ENCODE measurements at regions not wholly inside any gene's neighbourhood (a gene's known extent, or its start where the extent isn't known, plus 50 kb on each side); places are given as distances from the start of the nearest gene placed in this dataset.

- H3K27ac Mint-ChIP-seq = no peak overlapping the region
- H3K9me3 Mint-ChIP-seq = peaks cover 0 to 7% (median 0%) of the 10 kb centered on the region in 9 donors
- H3K4me3 Mint-ChIP-seq = no peak overlapping the region
- H3K27me3 Mint-ChIP-seq = peaks cover 0 to 17% (median 0%) of the 10 kb centered on the region in 5 donors
- ATAC-seq = no peak
- POLR2A ChIA-PET = no interaction called here
- no peaks in the 10 kb centered on the region for H3K4me1 Mint-ChIP-seq
- DNase-seq = no peak
- no peaks in the 10 kb centered on the region for H3K36me3 Mint-ChIP-seq
Measured at GRCh38 chr18:26677957-26678356, 129.6 kb upstream of the KCTD1 start.

DNA sequence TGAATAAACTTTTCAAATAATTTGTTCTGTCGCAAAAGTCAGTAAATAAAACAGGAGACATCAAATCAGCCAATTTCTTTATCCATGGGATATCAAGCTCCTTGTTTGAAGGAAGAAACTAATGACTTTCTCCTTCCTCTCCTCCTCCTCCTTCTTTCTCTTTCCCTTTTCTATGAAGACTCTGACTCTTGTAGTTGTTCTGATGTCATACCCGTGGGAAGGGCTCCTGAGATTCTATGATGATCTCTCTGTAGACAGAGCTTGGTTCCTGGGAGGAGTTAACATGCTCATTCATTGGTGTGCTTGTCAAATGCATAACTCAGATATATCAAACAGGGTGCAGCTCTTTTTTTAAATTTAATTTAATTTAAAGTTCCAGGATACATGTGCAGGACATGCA is 118.7 kb upstream of the KCTD1 start:
- no peaks in the 10 kb centered on the region for H3K36me3 Mint-ChIP-seq

GRCh38 chr18:26662996-26663395 is 114.6 kb upstream of the KCTD1 start:
- Mint-ChIP-seq H3K27ac (no peak overlapping the region), H3K9me3 (peaks cover 0 to 2% (median 0%) of the 10 kb centered on the region in 9 donors), H3K27me3 (peaks cover 12 to 36% (median 26%) of the 10 kb centered on the region in 5 donors), H3K4me1 (peaks cover 0 to 4% (median 0%) of the 10 kb centered on the region in 4 donors), H3K4me3 (no peak overlapping the region), H3K36me3 (no peaks in the 10 kb centered on the region)
- DNase-seq (no peak), ATAC-seq (no peak)
- POLR2A ChIA-PET = no interaction called here

More for the DNA sequence above, 118.7 kb upstream of the KCTD1 start:
- DNase-seq = no peak
- Mint-ChIP-seq H3K27me3 (peaks cover 0 to 29% (median 7%) of the 10 kb centered on the region in 5 donors), H3K4me1 (no peaks in the 10 kb centered on the region), H3K27ac (no peak overlapping the region), H3K4me3 (no peak overlapping the region), H3K9me3 (no peaks in the 10 kb centered on the region)
- POLR2A ChIA-PET = no interaction called here
- ATAC-seq = no peak

DNA sequence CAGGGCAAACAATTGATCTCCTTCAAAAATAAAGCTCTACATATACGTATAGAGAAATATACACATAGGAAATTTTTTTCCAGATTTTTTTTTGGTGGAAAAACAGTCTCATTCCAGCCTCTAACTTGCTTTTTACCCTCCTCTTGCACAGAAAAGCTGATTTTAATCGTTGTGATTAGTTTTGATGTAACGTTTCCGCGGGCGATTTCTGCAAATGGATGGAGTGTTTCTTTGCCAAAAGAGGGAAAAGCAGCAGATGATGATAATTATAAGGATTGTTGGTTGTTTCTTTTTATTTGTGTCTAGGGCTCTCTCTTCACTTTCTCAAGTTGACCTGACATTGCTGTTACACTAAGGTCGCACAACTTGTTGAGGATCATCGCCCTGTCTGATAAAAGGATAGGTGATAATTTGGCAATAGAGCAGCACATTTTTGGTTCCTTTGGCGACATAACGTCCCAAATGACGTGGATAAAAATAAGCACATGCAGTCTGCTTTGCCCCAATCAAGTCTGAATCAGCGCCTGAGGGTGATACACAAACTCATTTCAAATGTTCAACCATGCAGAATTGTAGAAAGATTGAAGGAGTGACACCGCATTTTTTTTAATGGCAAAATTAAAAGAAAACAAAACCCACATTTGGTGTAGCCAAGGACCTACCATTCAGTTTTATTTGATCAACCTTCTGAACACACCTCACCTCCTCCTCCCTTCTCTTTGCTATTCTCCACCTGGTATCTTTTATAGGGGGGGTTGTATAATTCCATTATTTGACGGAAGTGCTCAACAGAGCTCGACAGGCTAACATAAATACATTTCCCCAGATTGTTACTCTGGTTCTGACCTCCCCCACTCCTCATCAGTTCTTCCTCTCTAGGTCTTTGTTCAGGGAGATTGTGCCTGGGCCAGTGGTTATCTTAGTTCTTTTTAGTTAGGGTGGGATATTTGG is 109.6 kb upstream of the KCTD1 start:
- Mint-ChIP-seq H3K9me3 (peaks cover 0 to 2% (median 0%) of the 10 kb centered on the region in 9 donors), H3K4me1 (peaks cover 4 to 16% (median 14%) of the 10 kb centered on the region in 4 donors), H3K27me3 (peaks cover 42 to 59% (median 56%) of the 10 kb centered on the region in 5 donors), H3K27ac (no peak overlapping the region), H3K4me3 (peak overlapping the region; percentile 21 to 87 (median 78)), H3K36me3 (peaks cover 0 to 6% (median 4%) of the 10 kb centered on the region in 3 donors)
- DNase-seq (no peak), ATAC-seq (no peak)
- POLR2A ChIA-PET = no interaction called here

- Mint-ChIP-seq H3K27ac (no peak overlapping the region), H3K9me3 (peaks cover 0 to 2% (median 0%) of the 10 kb centered on the region in 9 donors), H3K4me3 (peak overlapping the region; percentile 21 to 87 (median 78)), H3K4me1 (peaks cover 4 to 16% (median 14%) of the 10 kb centered on the region in 4 donors), H3K27me3 (peaks cover 47 to 67% (median 62%) of the 10 kb centered on the region in 5 donors), H3K36me3 (peaks cover 0 to 6% (median 4%) of the 10 kb centered on the region in 3 donors)
- DNase-seq = no peak
- no peak for ATAC-seq
- POLR2A ChIA-PET = no interaction called here
Measured at GRCh38 chr18:26656944-26657536, 108.7 kb upstream of the KCTD1 start.

- POLR2A ChIA-PET = no interaction called here
Measured at GRCh38 chr18:26656431-26656943, 108.1 kb upstream of the KCTD1 start.

GRCh38 chr18:26655525-26656430 is 107.4 kb upstream of the KCTD1 start:
- H3K27me3 Mint-ChIP-seq = peaks cover 48 to 80% (median 69%) of the 10 kb centered on the region in 5 donors
- H3K9me3 Mint-ChIP-seq = peaks cover 0 to 2% (median 0%) of the 10 kb centered on the region in 9 donors
- H3K4me1 Mint-ChIP-seq = peaks cover 4 to 16% (median 14%) of the 10 kb centered on the region in 4 donors
- DNase-seq (no peak), ATAC-seq (no peak)
- H3K4me3 Mint-ChIP-seq = peak overlapping the region in 8 of 10 donors; percentile 22 to 60 (median 34)
- POLR2A ChIA-PET = no interaction called here
- H3K27ac Mint-ChIP-seq = no peak overlapping the region
- peaks cover 0 to 6% (median 4%) of the 10 kb centered on the region in 3 donors for H3K36me3 Mint-ChIP-seq

More at GRCh38 chr18:26656431-26656943, 108.1 kb upstream of the KCTD1 start:
- Mint-ChIP-seq H3K27ac (no peak overlapping the region), H3K9me3 (peaks cover 0 to 2% (median 0%) of the 10 kb centered on the region in 9 donors), H3K4me3 (no peak overlapping the region), H3K27me3 (peaks cover 47 to 73% (median 65%) of the 10 kb centered on the region in 5 donors), H3K36me3 (peaks cover 0 to 6% (median 4%) of the 10 kb centered on the region in 3 donors), H3K4me1 (peaks cover 4 to 16% (median 14%) of the 10 kb centered on the region in 4 donors)
- no peak for DNase-seq
- no peak for ATAC-seq

DNA sequence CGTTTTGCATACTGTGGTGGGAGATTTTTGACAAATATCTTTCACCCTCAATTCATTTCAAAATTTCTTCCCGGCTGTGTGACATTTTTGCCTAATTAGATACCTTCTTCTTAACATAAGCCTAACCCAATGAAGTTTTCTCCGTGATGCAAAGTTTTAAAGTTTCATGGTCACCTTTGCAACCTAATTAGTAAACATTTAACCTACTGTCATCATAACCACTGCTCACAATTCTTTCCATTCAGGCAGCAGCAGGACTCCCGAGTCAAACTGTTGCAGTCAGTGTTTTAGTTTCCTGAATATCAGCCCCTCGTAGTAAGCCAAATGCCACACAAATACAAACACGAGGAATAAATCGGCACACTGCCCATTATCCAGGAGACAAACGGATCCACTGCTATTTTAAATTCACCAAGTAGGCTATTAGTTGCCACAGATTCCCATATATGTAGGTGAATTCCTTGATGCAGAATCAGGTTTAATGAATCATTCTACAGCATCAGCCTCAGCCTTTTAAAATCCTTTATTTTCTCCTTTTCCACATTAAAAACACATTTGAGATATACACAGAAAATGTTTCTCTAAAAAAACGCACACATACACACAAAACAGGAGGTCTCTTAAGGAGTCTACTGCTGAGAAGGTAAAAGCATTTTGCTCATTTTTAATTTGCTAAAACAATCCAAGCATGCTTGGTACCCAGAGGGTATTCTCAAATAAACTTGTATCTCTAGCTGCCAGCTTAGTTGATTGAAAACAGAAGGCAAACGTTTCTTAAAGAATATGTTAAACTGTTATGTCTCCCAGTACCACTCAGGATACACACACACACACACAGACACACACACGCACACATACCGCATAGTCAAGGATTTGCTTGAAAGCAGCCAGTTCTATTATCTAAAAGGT is 106.5 kb upstream of the KCTD1 start:
- peaks cover 0 to 2% (median 0%) of the 10 kb centered on the region in 9 donors for H3K9me3 Mint-ChIP-seq
- H3K36me3 Mint-ChIP-seq = peaks cover 0 to 6% (median 4%) of the 10 kb centered on the region in 3 donors
- peaks cover 4 to 16% (median 14%) of the 10 kb centered on the region in 4 donors for H3K4me1 Mint-ChIP-seq
- no peak overlapping the region for H3K27ac Mint-ChIP-seq
- DNase-seq = no peak
- H3K27me3 Mint-ChIP-seq = peaks cover 53 to 89% (median 72%) of the 10 kb centered on the region in 5 donors
- no peak for ATAC-seq
- POLR2A ChIA-PET = no interaction called here
- H3K4me3 Mint-ChIP-seq = peak overlapping the region in 8 of 10 donors; percentile 9 to 60 (median 34)

- no peak for DNase-seq
- peaks cover 0 to under 1% (median 0%) of the 10 kb centered on the region in 9 donors for H3K9me3 Mint-ChIP-seq
- H3K27me3 Mint-ChIP-seq = peaks cover 52 to 85% (median 69%) of the 10 kb centered on the region in 5 donors
- H3K36me3 Mint-ChIP-seq = peaks cover 0 to 6% (median 4%) of the 10 kb centered on the region in 3 donors
- POLR2A ChIA-PET = no interaction called here
- no peak overlapping the region for H3K4me3 Mint-ChIP-seq
- no peak overlapping the region for H3K27ac Mint-ChIP-seq
- no peak for ATAC-seq
- H3K4me1 Mint-ChIP-seq = peaks cover 4 to 16% (median 14%) of the 10 kb centered on the region in 4 donors
Measured at GRCh38 chr18:26653943-26654615, 105.7 kb upstream of the KCTD1 start.

DNA sequence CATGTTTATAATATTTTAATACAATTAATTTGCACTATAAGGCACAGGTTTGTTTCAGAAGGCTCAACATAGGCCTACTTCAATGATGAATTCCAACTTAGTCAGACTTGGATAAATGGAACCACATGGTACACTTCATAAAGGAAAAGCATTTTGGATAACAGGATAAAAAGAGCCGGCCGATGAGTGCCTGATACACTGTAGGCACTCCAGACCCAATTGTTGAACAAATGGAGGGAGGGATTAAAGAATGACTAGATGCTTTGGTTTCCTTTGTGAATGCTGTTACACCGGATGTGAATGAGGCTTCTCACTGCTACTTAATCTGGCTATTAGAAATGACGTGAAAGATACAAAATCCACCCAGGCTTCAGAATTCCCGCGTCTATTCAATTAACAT is 104.1 kb upstream of the KCTD1 start:
- no peak for DNase-seq
- Mint-ChIP-seq H3K36me3 (peaks cover 0 to 4% (median 3%) of the 10 kb centered on the region in 3 donors), H3K9me3 (no peaks in the 10 kb centered on the region), H3K27ac (no peak overlapping the region), H3K27me3 (peaks cover 45 to 70% (median 55%) of the 10 kb centered on the region in 5 donors), H3K4me3 (no peak overlapping the region), H3K4me1 (peaks cover 4 to 13% (median 9%) of the 10 kb centered on the region in 4 donors)
- POLR2A ChIA-PET = no interaction called here
- no peak for ATAC-seq

Data from naive thymus-derived CD8-positive, alpha-beta T cell (primary cell).